Uterus (tissue), 3 donors: ENCODE measurements at regions not wholly inside any gene's neighbourhood (a gene's known extent, or its start where the extent isn't known, plus 50 kb on each side); places are given as distances from the start of the nearest gene placed in this dataset.
A peak's percentile ranks its signal among the peaks of the same experiment; 100 is the strongest.

Experiments used
- DNase-seq, 2 donors: peaks; one replicate each; pipeline ENCODE4 v3.0.0-alpha.2; 2019 to 2020
- H3K27ac ChIP-seq, 2 donors: fragments of 200-600 bp; sonication (generic); 1 replicate in 1 of 2; 2 replicates in 1 of 2; pipeline ENCODE4 v1.5.1; 2016 to 2018
- H3K27me3 ChIP-seq, 2 donors: fragments of 200-600 bp; sonication (generic); one replicate each; pipeline ENCODE4 v1.5.1; 2018 to 2019; ENCODE audit warnings: control low read depth in 1 of 2
- H3K36me3 ChIP-seq, 2 donors: fragments of 200-600 bp; sonication (generic); one replicate each; pipeline ENCODE4 v1.5.1; 2019; ENCODE audit warnings: control low read depth in 1 of 2
- H3K4me1 ChIP-seq, 2 donors: fragments of 200-600 bp; sonication (generic); one replicate each; pipeline ENCODE4 v1.5.1; 2018 to 2019; ENCODE audit warnings: control low read depth in 1 of 2
- H3K4me3 ChIP-seq, 2 donors: fragments of 200-600 bp; sonication (generic); 1 replicate in 1 of 2; 2 replicates in 1 of 2; pipeline ENCODE4 v1.5.1; 2018 to 2019; ENCODE audit warnings: mild to moderate bottlenecking in 1 of 2
- H3K9me3 ChIP-seq, 2 donors: fragments of 200-600 bp; sonication (generic); one replicate each; pipeline ENCODE4 v1.5.1; 2019; ENCODE audit warnings: control low read depth in 1 of 2
- POLR2A ChIP-seq, 2 donors: fragments of 450-650 bp; IDR thresholded peaks; one replicate each; pipeline ENCODE4 v1.6.1; 2016; ENCODE audit warnings: antibody characterized with exemption in 2 of 2, mild to moderate bottlenecking in 1 of 2, moderate library complexity in 1 of 2
- intact Hi-C: fragments of 100-400 bp; cut with DNase I; formaldehyde crosslinking; loops from one replicate; pipeline ENCODE4 v1.15.1; 2023; ENCODE audit warnings: low total_unique reads
- TF ChIP-seq, protein P1 (sequence below), 4 experiments: fragments of 200-600 bp in 2 of 4; fragments of 450-650 bp in 2 of 4; sonication (generic) in 2 of 4; IDR thresholded peaks; one replicate each; pipeline ENCODE4 v1.5.1; 2016 to 2019; ENCODE audit warnings: antibody characterized with exemption in 4 of 4, mild to moderate bottlenecking in 2 of 4, moderate library complexity in 1 of 4
- donor health status: DM: yes; HTN: yes; CAD: no.

DNA sequence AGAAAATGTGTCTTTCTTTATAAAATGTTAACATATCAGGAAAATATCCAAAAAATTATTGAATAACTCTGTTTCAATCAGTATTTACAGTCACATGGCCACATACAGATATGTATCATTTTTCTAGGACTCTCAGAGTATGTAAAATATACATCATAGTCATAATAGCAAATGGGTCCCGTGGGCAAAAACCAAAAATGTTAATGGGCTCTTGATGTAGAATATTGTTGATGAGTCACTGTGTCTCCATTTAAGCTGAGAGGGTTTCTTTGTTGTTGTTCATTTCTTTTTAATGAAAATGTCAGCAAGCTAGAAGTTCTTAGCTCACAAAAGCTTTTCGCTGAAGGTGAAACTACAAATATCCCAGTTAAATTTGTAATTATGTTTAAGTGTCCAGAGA is 1713.1 kb upstream of the PCDH20 start:
- TF ChIP-seq, protein P1, sequence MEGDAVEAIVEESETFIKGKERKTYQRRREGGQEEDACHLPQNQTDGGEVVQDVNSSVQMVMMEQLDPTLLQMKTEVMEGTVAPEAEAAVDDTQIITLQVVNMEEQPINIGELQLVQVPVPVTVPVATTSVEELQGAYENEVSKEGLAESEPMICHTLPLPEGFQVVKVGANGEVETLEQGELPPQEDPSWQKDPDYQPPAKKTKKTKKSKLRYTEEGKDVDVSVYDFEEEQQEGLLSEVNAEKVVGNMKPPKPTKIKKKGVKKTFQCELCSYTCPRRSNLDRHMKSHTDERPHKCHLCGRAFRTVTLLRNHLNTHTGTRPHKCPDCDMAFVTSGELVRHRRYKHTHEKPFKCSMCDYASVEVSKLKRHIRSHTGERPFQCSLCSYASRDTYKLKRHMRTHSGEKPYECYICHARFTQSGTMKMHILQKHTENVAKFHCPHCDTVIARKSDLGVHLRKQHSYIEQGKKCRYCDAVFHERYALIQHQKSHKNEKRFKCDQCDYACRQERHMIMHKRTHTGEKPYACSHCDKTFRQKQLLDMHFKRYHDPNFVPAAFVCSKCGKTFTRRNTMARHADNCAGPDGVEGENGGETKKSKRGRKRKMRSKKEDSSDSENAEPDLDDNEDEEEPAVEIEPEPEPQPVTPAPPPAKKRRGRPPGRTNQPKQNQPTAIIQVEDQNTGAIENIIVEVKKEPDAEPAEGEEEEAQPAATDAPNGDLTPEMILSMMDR (IDR thresholded peaks at IDR 0.05) = no peak
- TF ChIP-seq POLR2A (IDR thresholded peaks at IDR 0.05) = no peak
- no peak for DNase-seq
- intact Hi-C loops = no loop called here
- no peaks in the 10 kb centered on the region for H3K27me3 ChIP-seq
- no peak overlapping the region for H3K27ac ChIP-seq
- H3K36me3 ChIP-seq = no peaks in the 10 kb centered on the region
- H3K4me1 ChIP-seq = no peaks in the 10 kb centered on the region
- no peak overlapping the region for H3K4me3 ChIP-seq
- H3K9me3 ChIP-seq = no peaks in the 10 kb centered on the region

- no peak for DNase-seq
- Histone ChIP-seq H3K27ac (no peak overlapping the region), H3K4me1 (no peaks in the 10 kb centered on the region), H3K9me3 (no peaks in the 10 kb centered on the region), H3K4me3 (no peak overlapping the region), H3K27me3 (no peaks in the 10 kb centered on the region), H3K36me3 (no peaks in the 10 kb centered on the region)
- TF ChIP-seq, protein P1 (IDR thresholded peaks at IDR 0.05) = peak in 1 of 4 experiments; percentile 20
- no peak for TF ChIP-seq POLR2A (IDR thresholded peaks at IDR 0.05)
- intact Hi-C loops = no loop called here
Observed at GRCh38 chr13:63124863-63125262, 1709.2 kb upstream of the PCDH20 start.

DNA sequence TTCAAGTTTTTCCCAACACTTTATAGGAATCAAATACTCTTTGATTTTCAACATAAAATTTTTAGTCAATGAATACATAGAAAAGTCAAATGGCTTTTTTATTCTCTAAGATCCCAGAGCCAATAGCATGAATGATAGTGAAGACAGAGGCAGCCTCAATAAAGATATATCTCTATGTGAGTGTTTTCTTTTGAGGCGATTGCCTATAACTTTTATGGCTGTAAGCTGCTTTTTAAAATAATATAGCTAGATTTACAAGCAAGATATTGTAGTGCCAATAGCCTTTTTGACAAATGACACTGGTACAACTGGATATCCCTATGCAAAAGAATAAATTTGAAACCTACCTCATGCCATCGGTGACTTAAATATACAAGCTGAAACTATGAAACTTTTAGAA is 1705.2 kb upstream of the PCDH20 start:
- H3K36me3 ChIP-seq = no peaks in the 10 kb centered on the region
- intact Hi-C loops = no loop called here

DNA sequence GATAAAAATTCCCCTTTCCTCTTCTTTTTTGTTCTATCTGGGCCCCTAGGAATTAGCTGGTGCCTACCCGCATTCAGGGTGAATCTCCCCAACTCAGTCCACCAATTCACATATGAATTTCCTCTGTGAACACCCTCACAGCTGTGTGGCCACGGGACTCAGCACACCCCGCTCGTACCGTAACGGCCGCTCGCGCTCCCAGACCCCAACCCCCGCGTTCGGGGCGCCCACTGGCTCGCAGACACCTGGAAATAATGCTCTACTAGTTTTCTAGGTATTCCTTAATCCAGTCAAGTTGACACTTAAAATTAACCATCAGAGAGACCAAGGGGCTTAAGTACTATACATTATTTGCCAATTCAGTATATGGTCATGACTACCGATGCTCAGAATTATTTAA is 1702.1 kb upstream of the PCDH20 start:
- no peak for DNase-seq
- intact Hi-C loops = no loop called here
- H3K27ac ChIP-seq = no peak overlapping the region

More for the DNA sequence above, 1705.2 kb upstream of the PCDH20 start:
- no peak overlapping the region for H3K4me3 ChIP-seq
- no peaks in the 10 kb centered on the region for H3K4me1 ChIP-seq
- DNase-seq = no peak
- no peak for TF ChIP-seq POLR2A (IDR thresholded peaks at IDR 0.05)
- TF ChIP-seq, protein P1 (IDR thresholded peaks at IDR 0.05) = no peak
- no peaks in the 10 kb centered on the region for H3K27me3 ChIP-seq
- H3K9me3 ChIP-seq = no peaks in the 10 kb centered on the region
- H3K27ac ChIP-seq = no peak overlapping the region

DNA sequence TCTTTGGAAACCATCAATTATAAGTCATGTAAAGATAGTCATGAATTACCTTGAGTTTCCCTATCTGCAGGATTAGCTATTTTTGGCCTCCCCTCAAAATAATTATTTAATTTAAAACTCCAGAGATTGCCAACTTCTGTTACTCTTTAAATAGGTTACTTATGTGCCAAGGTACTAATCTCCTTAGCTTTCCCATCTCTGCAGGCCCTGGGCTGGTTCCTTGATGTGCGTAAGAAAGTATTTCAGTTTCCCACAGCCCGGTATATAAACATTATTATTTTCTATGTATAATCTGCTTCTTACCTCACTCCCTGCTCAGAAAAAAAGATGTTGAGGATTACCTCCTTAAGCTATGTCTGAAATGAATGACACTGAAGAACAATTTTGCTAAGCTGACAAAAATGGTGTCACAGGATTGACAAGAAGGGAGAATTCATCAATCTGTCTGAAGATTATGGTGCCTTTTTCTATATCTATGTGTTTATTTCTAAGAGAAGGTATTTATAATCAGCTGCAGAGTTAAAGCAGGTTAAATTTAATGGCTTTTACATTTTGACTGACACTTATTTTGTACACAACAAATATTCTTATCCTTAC is 1697.2 kb upstream of the PCDH20 start:
- Histone ChIP-seq H3K27ac (no peak overlapping the region), H3K36me3 (no peaks in the 10 kb centered on the region), H3K27me3 (no peaks in the 10 kb centered on the region), H3K4me1 (no peaks in the 10 kb centered on the region), H3K4me3 (no peak overlapping the region), H3K9me3 (no peaks in the 10 kb centered on the region)
- intact Hi-C loops = no loop called here
- TF ChIP-seq POLR2A (IDR thresholded peaks at IDR 0.05) = no peak
- TF ChIP-seq, protein P1 (IDR thresholded peaks at IDR 0.05) = no peak
- DNase-seq = no peak

More for the DNA sequence above, 1702.1 kb upstream of the PCDH20 start:
- no peaks in the 10 kb centered on the region for H3K9me3 ChIP-seq
- H3K4me1 ChIP-seq = no peaks in the 10 kb centered on the region
- H3K36me3 ChIP-seq = no peaks in the 10 kb centered on the region
- H3K4me3 ChIP-seq = no peak overlapping the region
- TF ChIP-seq, protein P1 (IDR thresholded peaks at IDR 0.05) = no peak
- no peak for TF ChIP-seq POLR2A (IDR thresholded peaks at IDR 0.05)
- H3K27me3 ChIP-seq = no peaks in the 10 kb centered on the region
